Astrocyte of the spinal cord (primary cell): ENCODE measurements at regions not wholly inside any gene's neighbourhood (a gene's known extent, or its start where the extent isn't known, plus 50 kb on each side); places are given as distances from the start of the nearest gene placed in this dataset.

Experiments
- DNase-seq: peaks from one replicate; pipeline ENCODE4 v3.0.0; 2011; ENCODE audit warnings: low read depth, low spot score
- H3K4me3 ChIP-seq: 2 replicates; pipeline ENCODE4 v1.5.1; 2011; ENCODE audit warnings: low read depth, mild to moderate bottlenecking, low read length, moderate library complexity
- in situ Hi-C: cut with HindIII; loops from 2 replicates; pipeline ENCODE4 v1.10.0; 2017; ENCODE audit warnings: low sequenced_read_pairs
- TF ChIP-seq, protein P1 (sequence below): IDR thresholded peaks from 2 replicates; pipeline ENCODE4 v1.5.1; 2012; ENCODE audit warnings: low read depth, mild to moderate bottlenecking, low read length, inconsistent platforms

DNA sequence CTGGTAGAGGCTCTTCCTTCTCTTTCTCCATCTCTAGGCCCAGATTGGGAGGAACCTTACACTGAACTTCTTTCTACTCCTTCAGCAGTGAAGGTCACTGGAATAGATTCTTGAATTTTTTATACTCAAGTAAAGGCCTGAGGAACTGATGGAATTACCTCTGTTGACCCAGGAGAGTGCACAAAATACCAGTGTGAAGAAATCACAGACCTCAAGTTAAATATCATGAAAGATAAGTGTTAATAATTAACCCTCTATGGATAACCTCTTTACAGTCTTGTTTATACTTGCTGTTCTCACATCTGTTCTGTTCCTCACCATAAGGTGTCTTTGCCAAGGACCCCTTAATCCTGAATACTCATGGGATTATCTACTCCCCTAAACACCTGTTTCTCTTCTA, 244.4 kb upstream of the STAC start:
- in situ Hi-C loops: no loop called here
- TF ChIP-seq, protein P1, sequence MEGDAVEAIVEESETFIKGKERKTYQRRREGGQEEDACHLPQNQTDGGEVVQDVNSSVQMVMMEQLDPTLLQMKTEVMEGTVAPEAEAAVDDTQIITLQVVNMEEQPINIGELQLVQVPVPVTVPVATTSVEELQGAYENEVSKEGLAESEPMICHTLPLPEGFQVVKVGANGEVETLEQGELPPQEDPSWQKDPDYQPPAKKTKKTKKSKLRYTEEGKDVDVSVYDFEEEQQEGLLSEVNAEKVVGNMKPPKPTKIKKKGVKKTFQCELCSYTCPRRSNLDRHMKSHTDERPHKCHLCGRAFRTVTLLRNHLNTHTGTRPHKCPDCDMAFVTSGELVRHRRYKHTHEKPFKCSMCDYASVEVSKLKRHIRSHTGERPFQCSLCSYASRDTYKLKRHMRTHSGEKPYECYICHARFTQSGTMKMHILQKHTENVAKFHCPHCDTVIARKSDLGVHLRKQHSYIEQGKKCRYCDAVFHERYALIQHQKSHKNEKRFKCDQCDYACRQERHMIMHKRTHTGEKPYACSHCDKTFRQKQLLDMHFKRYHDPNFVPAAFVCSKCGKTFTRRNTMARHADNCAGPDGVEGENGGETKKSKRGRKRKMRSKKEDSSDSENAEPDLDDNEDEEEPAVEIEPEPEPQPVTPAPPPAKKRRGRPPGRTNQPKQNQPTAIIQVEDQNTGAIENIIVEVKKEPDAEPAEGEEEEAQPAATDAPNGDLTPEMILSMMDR: no peak
- no peak for DNase-seq

DNA sequence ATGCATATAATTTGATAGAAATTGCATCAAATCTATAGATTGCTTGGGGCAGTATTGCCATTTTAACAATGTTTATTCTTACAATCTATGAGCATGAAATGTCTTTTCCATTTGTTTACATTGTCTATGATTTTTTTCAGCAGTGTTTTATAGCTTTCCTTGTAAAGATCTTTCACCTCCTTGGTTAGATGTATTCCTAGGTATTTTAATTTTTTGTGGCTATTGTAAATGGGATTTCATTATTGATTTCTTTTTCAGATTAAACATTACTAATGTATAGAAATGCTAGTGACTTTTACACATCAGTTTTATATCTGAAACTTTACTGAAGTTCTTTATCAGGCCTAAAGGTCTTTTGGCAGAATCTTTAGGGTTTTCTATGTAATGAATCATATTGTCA, 237.6 kb upstream of the STAC start:
- DNase-seq: no peak
- no peak overlapping the region for H3K4me3 ChIP-seq
- TF ChIP-seq, protein P1: no peak
- in situ Hi-C loops: no loop called here

More for the DNA sequence above, 244.4 kb upstream of the STAC start:
- no peak overlapping the region for H3K4me3 ChIP-seq

DNA sequence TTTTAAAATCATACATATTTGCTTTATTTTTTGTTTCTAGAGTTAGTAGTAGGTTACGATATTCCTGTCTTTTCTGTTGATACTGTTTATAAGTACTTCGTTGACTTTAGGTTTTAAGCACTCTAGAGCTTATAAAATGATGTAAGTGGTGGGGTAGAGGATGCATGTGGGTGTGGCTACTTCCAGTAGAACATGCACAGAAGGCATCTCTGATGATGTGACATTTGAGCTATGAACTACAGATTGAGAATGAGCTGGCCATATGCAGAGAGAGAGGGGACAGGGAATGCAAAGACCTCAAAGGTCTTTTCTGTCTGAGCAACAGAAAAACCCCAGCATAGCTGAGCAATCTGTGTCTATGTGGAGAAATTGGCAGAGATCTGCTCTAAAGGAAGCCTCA, 233.9 kb upstream of the STAC start:
- no peak overlapping the region for H3K4me3 ChIP-seq
- in situ Hi-C loops: no loop called here
- DNase-seq: no peak
- TF ChIP-seq, protein P1: no peak

DNA sequence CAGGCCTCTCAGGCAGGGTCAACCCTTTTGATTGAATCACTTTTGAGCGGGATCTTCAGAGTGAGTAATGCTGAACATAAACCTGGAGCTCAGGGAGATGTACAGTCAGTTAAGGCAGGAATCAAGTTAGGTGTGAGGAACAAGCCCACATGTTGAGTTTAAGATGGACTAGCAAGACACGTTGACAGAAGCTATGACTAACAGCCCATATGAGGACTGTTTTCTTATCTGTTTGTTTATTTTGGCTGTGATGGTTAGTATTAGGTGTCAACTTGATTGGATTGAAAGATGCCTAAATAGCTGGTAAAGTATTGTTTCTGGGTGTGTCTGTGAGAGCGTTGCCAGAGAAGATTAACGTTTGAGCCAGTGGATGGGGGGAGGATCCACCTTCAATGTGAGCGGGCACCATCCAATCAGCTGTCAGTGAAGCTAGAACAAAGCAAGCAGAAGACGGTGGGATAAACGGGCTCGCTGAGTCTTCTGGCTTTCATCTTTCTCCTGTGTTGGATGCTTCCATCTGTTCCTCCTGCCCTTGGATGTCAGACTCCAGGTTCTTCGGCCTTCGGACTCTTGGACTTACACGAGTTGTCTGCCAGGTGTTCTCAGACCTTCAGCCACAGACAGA, 232.3 kb upstream of the STAC start:
- no peak overlapping the region for H3K4me3 ChIP-seq
- TF ChIP-seq, protein P1: no peak
- in situ Hi-C loops: no loop called here
- no peak for DNase-seq

DNA sequence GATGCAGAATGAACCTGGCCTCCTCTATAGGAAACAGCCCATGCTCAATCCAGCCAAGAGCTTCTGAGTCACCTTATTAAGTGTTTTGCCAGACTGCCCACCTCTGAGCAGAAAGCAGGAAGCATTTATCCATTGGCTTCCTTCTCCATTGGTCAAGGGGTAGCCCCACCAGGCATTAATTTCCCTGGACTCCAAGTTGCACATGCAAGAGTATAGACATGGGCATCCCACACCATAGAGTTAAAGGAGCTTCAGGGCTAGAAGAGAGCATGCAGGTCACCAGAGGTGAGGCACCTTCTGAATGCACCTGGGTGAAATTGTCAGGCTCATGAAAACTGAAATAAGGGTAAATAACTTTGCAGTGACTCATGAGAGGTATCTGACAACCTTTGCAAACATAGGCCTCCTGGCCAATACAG, 230.8 kb upstream of the STAC start:
- no peak for DNase-seq
- TF ChIP-seq, protein P1: no peak
- in situ Hi-C loops: no loop called here
- H3K4me3 ChIP-seq: no peak overlapping the region

DNA sequence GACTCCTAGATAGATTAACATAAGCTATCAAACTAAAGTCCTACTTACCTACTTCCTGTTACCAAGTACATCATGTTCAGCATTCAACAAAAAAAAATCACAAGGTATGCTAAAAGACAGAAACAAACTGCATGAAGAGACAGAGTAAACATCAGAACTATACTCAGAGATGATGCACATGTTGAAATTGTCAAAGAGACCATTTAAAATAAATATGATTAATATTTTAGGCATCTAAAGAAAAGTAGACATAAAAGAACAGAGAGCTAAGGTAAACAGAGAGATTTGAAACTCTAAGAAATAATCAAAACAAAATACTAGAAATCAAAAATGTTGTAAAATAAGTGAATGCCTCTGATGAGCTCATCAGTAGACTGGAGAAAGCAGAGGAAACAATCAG, 224.8 kb upstream of the STAC start:
- in situ Hi-C loops: no loop called here
- DNase-seq: no peak
- H3K4me3 ChIP-seq: no peak overlapping the region
- TF ChIP-seq, protein P1: no peak
